GM19035 (cell line): ENCODE measurements at regions not wholly inside any gene's neighbourhood (a gene's known extent, or its start where the extent isn't known, plus 50 kb on each side); places are given as distances from the start of the nearest gene placed in this dataset.

ENCODE experiments used
- ATAC-seq: cut with Tn5 transposase; IDR thresholded peaks from one replicate; pipeline ENCODE4 v1.9.1; 2021; ENCODE audit not compliant: unreplicated experiment

GRCh38 chr3:177946497-177946896 is 589.7 kb upstream of the KCNMB2 start:
- ATAC-seq = no peak

- no peak for ATAC-seq
These were observed 589.3 kb upstream of the KCNMB2 start for GRCh38 chr3:177946936-177947335.

DNA sequence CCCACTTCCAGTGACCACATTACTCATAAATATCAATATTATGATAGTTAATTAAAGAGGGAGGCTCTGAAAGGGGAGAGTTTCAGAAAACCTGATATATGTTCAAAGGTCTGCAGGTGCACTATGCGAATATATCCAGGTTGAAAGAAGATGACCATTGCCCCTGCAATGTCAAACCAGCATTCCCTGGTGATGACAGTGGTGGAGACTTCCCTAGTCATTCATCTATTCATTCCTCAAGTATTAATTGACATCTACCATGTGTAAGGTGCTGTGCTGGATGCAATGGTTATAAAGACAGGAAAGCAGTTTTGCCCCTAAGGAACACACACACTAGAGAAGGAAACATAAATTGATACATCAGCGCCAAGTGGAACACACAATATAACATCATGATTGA is 588.3 kb upstream of the KCNMB2 start:
- ATAC-seq = no peak

DNA sequence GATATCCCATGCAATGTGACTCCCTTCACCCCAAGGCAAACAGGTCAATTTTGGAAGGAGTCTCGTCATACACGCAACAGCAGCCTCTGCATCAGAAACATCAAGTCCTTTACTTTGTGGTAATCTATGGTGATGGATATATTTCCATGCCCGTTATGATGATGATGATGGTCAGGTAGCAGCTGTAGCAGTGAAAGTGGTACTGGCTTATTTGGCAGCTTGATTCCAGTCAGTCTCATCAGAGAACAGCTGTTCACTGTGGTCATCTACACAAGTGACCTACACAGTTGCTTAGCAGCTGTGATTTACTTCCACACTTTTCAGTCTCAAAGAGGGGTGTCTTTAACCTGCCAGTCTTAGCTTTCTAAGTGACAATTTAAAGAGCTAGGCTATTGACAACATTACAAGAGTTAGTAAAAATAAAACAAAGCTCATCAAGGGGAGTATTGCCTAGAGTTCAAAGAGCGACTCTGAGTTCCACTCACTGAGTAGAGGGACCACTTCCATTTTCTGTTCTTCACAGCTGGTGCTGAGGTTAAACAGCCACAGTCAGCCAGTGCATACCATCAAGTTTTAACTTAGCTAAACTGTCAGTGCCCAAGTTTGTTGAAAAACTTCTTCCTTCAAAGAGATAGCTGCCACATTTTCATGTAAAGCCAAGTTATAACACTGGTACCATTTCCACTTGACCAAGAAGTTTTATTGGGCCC is 587.4 kb upstream of the KCNMB2 start:
- no peak for ATAC-seq

GRCh38 chr3:177959188-177959587 is 577.0 kb upstream of the KCNMB2 start:
- no peak for ATAC-seq

- no peak for ATAC-seq
These were observed 576.2 kb upstream of the KCNMB2 start for GRCh38 chr3:177960014-177960413.

DNA sequence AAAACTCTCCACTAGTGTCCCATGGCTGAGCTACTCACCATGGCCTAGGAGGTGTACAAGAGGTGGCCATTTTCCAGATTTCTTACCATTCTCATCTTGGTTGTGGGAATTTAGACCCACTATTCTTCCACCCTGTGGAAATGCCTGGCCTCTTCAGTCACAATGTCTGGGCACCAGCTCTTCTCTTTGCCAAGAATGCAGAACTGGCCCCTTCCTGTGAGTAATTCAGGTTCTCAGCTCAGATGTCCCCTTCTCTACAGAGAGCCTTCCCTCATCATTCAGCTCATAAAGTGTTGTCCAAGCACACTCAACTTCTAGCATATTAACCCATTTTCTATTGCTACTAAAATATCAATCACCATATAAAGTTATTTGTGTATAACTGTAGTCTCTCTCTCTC is 575.5 kb upstream of the KCNMB2 start:
- ATAC-seq = no peak

DNA sequence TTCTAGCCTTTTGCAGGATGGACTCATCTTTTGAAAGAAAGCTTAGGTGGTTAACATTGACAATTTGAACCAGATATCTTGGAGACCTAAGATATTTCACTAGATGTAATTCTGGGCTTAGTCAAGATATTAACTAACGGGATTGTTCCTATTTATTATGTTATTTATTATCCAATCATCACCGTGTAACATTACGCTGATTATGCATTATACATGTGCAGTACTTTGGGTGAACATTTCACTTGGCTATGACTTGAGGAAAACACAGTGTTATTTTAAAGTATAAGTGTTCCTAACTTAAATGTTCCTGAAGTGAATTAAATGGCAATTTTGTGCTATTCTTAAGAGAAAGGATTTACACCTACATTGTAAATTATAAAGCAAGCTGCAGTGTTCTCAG is 574.5 kb upstream of the KCNMB2 start:
- no peak for ATAC-seq

DNA sequence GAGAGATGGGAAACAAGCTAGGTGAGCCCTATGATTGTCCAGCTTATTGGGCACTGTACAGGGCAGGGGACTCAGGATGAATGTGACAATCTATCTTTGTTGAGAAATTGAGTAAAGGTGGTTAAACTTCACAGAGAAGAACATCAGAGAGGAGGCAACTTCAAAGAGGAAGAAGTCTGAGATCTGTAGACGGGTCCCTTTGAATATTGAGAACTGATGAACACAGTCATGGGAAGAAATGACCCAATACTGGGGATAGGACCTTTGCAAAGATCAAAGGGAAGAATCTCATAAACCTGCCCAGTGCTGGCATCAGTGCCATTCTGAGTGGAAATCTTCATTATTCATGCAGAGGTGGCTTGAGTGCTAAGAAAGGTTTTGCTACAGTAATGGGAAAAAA is 569.7 kb upstream of the KCNMB2 start:
- ATAC-seq = no peak

GRCh38 chr3:177968891-177969290 is 567.3 kb upstream of the KCNMB2 start:
- ATAC-seq = no peak

- ATAC-seq = no peak
These were observed 562.9 kb upstream of the KCNMB2 start for GRCh38 chr3:177973241-177973840.

DNA sequence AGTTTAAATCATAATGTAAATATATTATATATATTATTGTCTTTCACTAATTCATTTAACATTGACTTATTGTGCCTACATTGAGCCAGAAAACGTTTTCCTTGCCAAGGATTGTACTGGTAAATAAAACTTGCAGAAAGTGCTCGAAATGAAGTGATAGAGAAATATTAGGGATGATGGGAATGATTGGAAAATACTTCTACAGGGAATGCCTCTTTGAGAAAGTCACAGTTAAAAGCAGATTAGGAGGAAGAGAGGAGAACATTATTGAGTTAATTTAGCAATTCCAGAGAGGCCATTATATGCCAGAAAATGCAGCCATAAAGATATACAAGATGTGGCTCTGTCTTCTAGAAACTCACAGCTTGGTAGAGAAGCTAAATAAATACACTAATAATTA is 560.0 kb upstream of the KCNMB2 start:
- no peak for ATAC-seq

DNA sequence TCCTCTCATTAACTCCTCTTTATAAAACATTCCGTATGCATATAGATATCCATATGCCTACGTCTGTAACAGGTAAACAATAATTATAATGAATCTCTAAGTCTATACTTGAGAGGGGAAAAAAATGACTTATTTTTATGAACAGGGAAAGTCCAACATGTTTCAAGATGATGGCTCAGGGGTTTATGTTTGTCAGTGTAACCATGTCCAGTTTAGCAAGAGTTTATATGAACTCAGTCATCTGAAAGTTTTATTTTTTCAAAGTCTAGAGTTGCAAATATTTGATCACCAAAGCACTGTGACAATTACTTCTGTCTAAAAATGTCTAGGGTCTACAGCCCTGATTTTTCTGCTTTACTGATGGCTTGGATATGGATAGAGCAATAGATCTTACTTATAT is 559.4 kb upstream of the KCNMB2 start:
- ATAC-seq = no peak

DNA sequence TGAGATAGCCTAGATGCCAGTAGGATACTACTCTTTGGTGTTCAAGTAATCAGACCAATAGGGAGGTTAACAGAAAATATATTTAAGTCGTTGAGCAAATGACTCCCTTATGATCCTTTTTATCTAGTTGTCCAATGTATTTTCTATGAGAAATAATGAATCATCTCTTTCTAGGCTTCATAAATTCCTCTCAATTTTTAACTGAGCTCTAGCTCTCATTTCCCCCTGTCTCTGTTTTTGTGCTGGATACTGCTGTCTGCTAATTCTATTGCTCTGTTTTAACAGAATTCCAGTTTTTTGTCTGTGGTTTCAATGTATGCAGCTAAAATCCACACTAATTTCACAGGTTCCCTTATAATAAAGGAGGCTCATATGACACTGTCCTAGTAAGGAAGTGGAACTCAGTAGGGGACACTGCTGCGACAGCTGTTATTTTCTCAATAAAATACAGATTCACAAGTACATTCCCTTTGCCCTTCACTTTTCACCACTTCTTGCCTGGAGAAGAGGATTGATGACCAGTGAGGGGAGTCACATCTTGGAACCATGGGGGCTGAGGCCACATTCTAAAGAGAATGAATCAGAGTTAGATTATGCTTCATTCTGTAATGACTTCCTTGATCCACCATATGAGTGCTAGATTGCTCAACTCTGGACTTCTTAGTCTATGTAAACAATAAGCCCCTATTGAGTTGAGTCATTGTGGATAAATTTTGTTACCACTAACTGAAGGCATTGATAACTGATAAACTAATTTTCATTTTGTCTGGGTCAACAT is 558.7 kb upstream of the KCNMB2 start:
- ATAC-seq = no peak

DNA sequence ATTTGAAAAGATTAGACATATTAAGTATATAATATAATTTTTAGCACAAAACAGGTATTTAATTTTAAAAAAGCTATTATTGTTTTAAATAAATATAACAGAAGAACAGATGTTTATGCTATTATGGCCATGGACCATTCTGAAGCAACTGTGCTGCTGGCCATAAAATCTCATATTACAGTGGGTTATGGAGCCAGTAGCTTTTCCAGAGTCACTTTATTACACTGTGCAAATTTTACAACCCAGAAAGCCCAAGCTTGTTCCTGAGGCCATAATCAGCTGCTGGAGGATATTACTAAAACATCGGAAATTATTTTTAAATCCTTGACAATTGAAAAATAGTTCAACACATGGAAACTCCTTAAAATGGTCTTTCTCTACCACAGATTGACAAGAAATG is 557.3 kb upstream of the KCNMB2 start:
- no peak for ATAC-seq

- no peak for ATAC-seq
These were observed 556.5 kb upstream of the KCNMB2 start for GRCh38 chr3:177979703-177980102.

GRCh38 chr3:177981576-177981975 is 554.7 kb upstream of the KCNMB2 start:
- ATAC-seq = no peak

GRCh38 chr3:177982034-177982433 is 554.2 kb upstream of the KCNMB2 start:
- ATAC-seq = no peak

DNA sequence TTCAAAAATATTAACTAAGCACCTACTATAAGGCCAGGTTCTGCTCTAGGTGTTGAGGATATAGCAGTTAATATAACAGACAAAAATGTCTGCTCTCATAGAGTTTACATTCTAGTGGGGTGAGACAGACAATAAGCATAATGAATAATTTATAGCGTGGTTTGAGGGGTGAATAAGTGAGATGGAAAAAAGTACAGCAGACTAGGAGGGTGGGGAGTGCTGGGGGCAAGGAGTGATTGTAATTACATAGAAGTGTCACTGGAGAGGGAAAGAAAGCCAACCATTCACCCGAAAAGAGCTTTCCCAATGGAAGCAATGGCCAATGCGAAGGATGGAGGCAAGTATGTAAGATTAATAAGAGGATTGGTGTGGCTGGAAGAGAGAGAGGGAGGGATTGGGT is 552.9 kb upstream of the KCNMB2 start:
- no peak for ATAC-seq

- ATAC-seq = no peak
These were observed 543.0 kb upstream of the KCNMB2 start for GRCh38 chr3:177992993-177993970.

DNA sequence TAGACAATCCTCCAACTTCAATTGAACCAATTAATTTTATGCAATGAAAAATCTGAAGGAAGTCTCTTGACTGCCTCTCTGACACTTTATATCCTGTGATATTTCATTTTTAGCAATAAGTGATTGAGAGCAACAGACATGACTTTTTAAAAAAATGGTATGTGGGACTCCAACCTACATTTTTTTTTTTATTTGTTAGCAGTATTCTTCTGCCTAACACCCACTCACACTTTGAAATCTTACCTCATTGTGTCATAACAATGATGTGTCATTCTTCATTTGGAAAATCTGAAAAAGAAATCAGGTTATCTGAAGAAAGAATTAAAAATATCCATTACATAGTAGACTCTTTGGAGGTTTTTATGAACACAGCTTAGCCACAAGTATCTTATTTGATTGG is 541.3 kb upstream of the KCNMB2 start:
- no peak for ATAC-seq
